ENCODE measurements at regions not wholly inside any gene's neighbourhood (a gene's known extent, or its start where the extent isn't known, plus 50 kb on each side); places are given as distances from the start of the nearest gene placed in this dataset.

DNA sequence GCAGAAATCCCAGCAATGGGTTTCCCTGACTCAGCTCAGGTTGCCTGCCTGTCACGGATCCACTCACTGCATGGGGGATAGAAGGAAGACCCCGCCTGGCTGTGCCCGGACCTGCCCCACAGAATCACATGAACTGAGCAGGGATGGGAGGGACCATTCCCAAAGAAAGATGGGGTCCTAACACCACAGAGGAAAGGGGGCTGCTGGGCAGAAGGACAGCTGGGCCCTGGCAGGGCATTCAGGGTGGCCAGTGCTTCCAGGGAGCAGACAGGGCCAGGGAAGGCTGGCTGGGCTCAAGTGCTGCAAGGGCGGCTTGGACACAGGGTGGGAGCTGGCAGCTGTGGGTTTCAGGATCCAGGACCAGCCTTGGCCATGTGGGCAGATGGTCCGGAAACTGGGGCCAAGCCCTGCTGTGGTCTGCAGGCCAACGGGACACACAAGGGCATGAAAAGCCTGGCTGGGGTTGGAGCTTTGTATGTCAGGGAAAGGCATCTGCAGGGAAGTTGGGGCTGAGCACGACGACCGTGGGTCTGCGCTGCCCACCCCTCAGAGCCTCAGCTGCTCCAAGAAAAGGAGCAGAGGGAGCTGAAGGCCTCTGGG lies 723.9 kb downstream of the PTPRU start:
- TF ChIP-seq, protein P1, sequence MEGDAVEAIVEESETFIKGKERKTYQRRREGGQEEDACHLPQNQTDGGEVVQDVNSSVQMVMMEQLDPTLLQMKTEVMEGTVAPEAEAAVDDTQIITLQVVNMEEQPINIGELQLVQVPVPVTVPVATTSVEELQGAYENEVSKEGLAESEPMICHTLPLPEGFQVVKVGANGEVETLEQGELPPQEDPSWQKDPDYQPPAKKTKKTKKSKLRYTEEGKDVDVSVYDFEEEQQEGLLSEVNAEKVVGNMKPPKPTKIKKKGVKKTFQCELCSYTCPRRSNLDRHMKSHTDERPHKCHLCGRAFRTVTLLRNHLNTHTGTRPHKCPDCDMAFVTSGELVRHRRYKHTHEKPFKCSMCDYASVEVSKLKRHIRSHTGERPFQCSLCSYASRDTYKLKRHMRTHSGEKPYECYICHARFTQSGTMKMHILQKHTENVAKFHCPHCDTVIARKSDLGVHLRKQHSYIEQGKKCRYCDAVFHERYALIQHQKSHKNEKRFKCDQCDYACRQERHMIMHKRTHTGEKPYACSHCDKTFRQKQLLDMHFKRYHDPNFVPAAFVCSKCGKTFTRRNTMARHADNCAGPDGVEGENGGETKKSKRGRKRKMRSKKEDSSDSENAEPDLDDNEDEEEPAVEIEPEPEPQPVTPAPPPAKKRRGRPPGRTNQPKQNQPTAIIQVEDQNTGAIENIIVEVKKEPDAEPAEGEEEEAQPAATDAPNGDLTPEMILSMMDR (IDR thresholded peaks at IDR 0.05; ENCODE audit: low read depth, low read length): no peak
- no peak overlapping the region for H3K4me3 ChIP-seq (ENCODE audit: low read depth, low read length)

DNA sequence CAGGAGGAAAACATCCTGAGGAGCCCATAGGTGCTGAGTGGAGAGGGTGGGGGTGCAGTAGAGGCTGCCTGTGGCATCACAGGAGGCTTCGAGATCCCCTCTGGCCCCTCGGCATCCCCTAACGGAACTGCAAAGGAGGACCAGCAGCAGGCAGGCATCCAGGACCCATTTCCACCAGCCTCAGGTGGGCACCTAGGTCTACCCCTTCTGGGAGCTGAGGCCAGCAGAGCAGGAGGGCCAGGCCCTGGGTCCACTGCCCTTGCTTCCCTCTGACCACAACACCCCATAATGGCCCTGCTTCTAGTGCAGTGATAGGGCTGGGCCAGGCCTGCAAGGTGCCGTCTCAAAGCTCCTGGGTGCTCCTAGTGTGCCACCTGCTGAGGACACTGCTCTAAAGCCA lies 723.0 kb downstream of the PTPRU start:
- TF ChIP-seq, protein P1 (IDR thresholded peaks at IDR 0.05; ENCODE audit: low read depth, low read length): no peak
- no peak overlapping the region for H3K4me3 ChIP-seq (ENCODE audit: low read depth, low read length)

DNA sequence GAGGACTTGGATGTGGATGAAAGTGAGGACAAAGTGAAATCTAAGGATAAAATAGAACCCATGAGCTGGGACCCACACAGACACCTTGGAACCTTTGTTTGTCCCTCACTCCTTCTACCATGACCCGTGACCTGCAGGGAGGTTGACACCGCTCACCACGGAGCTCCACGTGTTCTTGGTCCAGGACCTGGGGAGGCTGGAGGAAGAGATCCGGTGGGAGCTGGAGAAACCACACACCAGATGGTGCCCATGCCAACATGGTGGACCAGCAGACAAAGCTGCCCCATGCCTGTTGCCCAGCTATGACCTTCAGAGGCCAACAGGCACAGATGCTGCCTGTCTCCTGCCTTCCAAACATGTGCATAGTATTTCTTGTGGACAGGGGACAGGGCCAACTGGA lies 721.9 kb downstream of the PTPRU start:
- no peak overlapping the region for H3K4me3 ChIP-seq (ENCODE audit: low read depth, low read length)
- TF ChIP-seq, protein P1 (IDR thresholded peaks at IDR 0.05; ENCODE audit: low read depth, low read length): no peak

DNA sequence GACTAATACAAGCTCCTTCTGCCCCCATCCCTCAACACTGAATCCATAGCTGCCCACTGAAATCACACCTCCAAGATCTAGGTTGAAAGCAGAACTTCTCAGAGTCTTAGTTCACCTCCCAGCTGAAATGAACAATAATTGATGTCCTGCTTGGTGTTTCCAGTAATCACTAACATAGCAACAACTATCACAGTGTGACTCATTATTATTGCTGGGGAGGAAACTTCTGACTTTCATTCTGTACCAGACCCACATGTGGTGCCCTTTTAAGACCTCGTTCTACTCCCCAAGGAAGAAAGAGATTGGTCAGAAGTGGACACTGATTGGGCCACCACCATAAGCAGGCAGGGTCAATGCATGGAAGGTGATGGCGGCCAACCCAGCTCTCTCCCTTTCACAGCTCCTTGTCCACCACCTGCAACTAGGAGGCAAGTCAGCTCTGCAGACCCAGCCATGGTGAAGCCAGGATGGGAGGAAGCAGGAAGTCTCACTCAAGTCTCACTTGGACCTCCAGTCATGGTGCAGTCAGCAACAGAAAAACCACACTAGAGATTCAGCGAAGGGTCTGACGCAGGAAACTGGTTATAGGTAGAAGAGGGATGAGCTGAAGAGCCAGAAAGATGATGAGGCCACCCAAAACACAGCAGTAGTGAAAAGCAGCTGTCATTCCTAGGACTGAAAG lies 720.2 kb downstream of the PTPRU start:
- no peak overlapping the region for H3K4me3 ChIP-seq (ENCODE audit: low read depth, low read length)
- TF ChIP-seq, protein P1 (IDR thresholded peaks at IDR 0.05; ENCODE audit: low read depth, low read length): no peak

DNA sequence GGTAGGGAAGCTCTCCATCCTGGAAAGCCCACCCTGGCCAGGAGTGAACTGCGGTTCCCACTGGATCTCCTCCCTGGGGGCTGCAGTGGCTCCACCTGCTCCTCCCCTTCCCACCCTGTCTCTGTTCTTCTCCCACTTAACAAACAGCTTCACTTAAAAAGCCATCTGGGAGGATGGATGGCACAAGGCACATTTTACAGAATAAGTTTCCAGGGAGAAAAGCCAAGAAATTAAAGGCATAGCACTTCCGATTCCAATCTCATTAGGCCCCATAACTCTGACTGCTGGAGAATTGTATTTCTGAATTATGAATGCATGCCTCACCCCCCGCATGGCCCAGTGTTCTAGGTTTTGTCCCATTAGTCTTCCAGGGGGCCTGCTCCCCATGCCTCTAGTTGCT lies 718.3 kb downstream of the PTPRU start:
- TF ChIP-seq, protein P1 (IDR thresholded peaks at IDR 0.05; ENCODE audit: low read depth, low read length): no peak
- H3K4me3 ChIP-seq (ENCODE audit: low read depth, low read length): no peak overlapping the region

DNA sequence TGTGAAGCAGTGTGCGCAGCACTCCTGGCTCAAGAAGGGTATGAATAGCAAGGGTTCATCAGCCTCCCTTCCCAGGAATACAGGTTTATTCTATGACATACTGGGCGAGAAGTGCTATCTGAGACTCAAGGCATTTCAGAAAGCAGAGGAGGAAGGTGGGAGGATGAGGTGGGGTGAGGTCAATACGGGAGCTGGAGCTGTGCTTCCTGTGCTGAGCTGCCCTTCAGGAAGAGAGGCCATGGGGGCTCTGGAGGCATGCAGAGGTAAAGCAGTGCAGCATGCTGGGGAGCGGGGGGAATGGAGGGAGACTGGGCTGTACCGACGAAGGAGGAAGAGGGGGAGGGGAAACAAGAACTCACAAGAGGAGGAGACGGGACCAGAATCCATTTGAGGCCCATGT lies 717.6 kb downstream of the PTPRU start:
- H3K4me3 ChIP-seq (ENCODE audit: low read depth, low read length): no peak overlapping the region
- TF ChIP-seq, protein P1 (IDR thresholded peaks at IDR 0.05; ENCODE audit: low read depth, low read length): no peak

DNA sequence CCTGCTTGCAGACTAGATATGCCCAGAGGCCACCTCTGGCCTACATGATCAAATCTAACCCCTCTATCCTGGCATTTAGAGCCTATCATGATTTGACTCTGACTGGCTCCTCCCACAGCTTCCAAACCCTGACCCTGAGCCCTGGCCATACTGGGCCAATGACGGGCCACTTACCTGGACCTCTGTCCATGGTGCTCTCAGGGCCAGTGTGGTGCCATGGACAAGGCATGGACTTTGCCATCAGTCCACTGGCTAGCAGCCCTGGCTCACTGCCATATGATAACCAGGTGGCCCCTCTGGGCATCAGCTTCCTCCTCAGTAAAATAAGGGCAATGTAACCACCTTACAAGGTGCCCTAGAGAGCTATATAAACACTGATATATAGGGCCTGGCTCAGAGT lies 713.4 kb downstream of the PTPRU start:
- H3K4me3 ChIP-seq (ENCODE audit: low read depth, low read length): no peak overlapping the region
- TF ChIP-seq, protein P1 (IDR thresholded peaks at IDR 0.05; ENCODE audit: low read depth, low read length): no peak

Measured in WI38 (cell line).